K562 (cell line): ENCODE measurements at regions not wholly inside any gene's neighbourhood (a gene's known extent, or its start where the extent isn't known, plus 50 kb on each side); places are given as distances from the start of the nearest gene placed in this dataset.

ENCODE experiments used
- ATAC-seq: fragments of 200-7000 bp; cut with Tn5 transposase; 3 replicates; pipeline ENCODE4 v1.9.1; 2020; ENCODE audit warnings: moderate library complexity
- BruUV-seq: library from RNA; stranded (reverse); fragments of 400-500 nt; replicated peaks from 2 replicates; lab custom pipeline; 2021; lab: Mats Ljungman, UMichigan
- CTCF ChIA-PET: fragments of 300-600 bp; formaldehyde crosslinking; extraction: SDS; loops from one replicate; lab custom pipeline; 2021; ENCODE audit warnings: low intra/inter-chr PET ratio; lab: Yijun Ruan, JAX
- POLR2A ChIA-PET: fragments of 300-600, 350-650 bp; sonication (Branson Sonifier 250); formaldehyde crosslinking; extraction: SDS; loops from one replicate; lab custom pipeline; 2021; ENCODE audit warnings: antibody characterized with exemption, inconsistent platforms; lab: Yijun Ruan, JAX
- DNase-seq, 4 experiments: peaks; one replicate each; pipeline versions ENCODE4 v3.0.0 to v3.0.0-alpha.2; 2011 to 2018; ENCODE audit warnings: low spot score in 3 of 4, mixed read lengths in 3 of 4; ENCODE audit errors: extremely low read depth in 1 of 4
- FAIRE-seq: peaks from 2 replicates; lab custom pipeline; 2011; peaks lifted over from hg19 to GRCh38; lab: Jason Lieb, UNC
- H2AFZ ChIP-seq: 2 replicates; pipeline ENCODE4 v1.6.0; 2011; ENCODE audit warnings: low read depth, low read length, control low read depth, inconsistent platforms
- H3K27ac ChIP-seq: fragments of 200-600 bp; 3 replicates; pipeline ENCODE4 v1.8.0; 2011; ENCODE audit warnings: low read depth, mild to moderate bottlenecking, control low read depth, inconsistent platforms, low read length, moderate library complexity, mixed read lengths; ENCODE audit errors: extremely low read depth
- H3K27me3 ChIP-seq, 2 experiments: fragments of 300-600 bp in 1 of 2; 2 replicates in 1 of 2; 3 replicates in 1 of 2; pipeline versions ENCODE4 v1.6.0 to v1.8.0; 2011; ENCODE audit warnings: inconsistent platforms in 2 of 2, low read length in 2 of 2, mild to moderate bottlenecking in 1 of 2, mixed read lengths in 1 of 2, moderate library complexity in 1 of 2; ENCODE audit not compliant: control insufficient read depth in 2 of 2, insufficient read depth in 2 of 2
- H3K36me3 ChIP-seq: fragments of 300-600 bp; 3 replicates; pipeline ENCODE4 v1.8.0; 2011; ENCODE audit warnings: mild to moderate bottlenecking, low read length, inconsistent platforms; ENCODE audit not compliant: control insufficient read depth, insufficient read depth
- H3K4me1 ChIP-seq, 2 experiments: fragments of 200-600 bp in 1 of 2; replicated peaks in 1 of 2; 2 replicates in 1 of 2; 3 replicates in 1 of 2; pipeline versions ENCODE4 v1.5.1 to v1.8.0; 2011; ENCODE audit warnings: inconsistent platforms in 2 of 2, low read length in 2 of 2, mild to moderate bottlenecking in 1 of 2, mixed read lengths in 1 of 2, moderate library complexity in 1 of 2; ENCODE audit not compliant: control insufficient read depth in 2 of 2, insufficient read depth in 2 of 2
- H3K4me2 ChIP-seq: 2 replicates; pipeline ENCODE4 v1.6.1; 2011; ENCODE audit warnings: low read length, control low read depth, inconsistent platforms, mixed read lengths; ENCODE audit not compliant: insufficient read depth
- H3K4me3 ChIP-seq: fragments of 200-600 bp; sonication (generic), shearing (Covaris generic); 2 replicates; pipeline ENCODE4 v1.5.1; 2016; ENCODE audit warnings: control low read depth, inconsistent platforms
- H3K79me2 ChIP-seq: fragments of 200-600 bp; 3 replicates; pipeline ENCODE4 v1.8.0; 2011; ENCODE audit warnings: low read length, inconsistent platforms; ENCODE audit not compliant: control insufficient read depth, insufficient read depth
- H3K9ac ChIP-seq, 2 experiments: 2 replicates each; pipeline versions ENCODE4 v1.6.0 to v1.6.1; 2011; ENCODE audit warnings: low read depth in 2 of 2, low read length in 2 of 2, control low read depth in 1 of 2, inconsistent platforms in 1 of 2, mild to moderate bottlenecking in 1 of 2, mixed read lengths in 1 of 2; ENCODE audit not compliant: insufficient read depth in 1 of 2
- H3K9me1 ChIP-seq: one replicate; pipeline ENCODE4 v1.6.0; 2011; ENCODE audit warnings: inconsistent platforms, mild to moderate bottlenecking, low read length, moderate library complexity; ENCODE audit not compliant: control insufficient read depth, insufficient read depth
- H3K9me3 ChIP-seq: replicated peaks from 2 replicates; pipeline ENCODE4 v1.5.1; 2011; ENCODE audit warnings: low read depth, low read length, inconsistent platforms; ENCODE audit not compliant: control insufficient read depth, insufficient read depth
- H4K20me1 ChIP-seq: replicated peaks from 2 replicates; pipeline ENCODE4 v1.6.1; 2011; ENCODE audit warnings: low read length, inconsistent platforms, mixed read lengths; ENCODE audit not compliant: control insufficient read depth, insufficient read depth
- CHCHD3 ChIP-seq: fragments of 250-450 bp; sonication (Bioruptor Pico); IDR thresholded peaks from 2 replicates; pipeline ENCODE4 v2.1.2; 2022; ENCODE audit warnings: mild to moderate bottlenecking
- DIDO1 ChIP-seq: fragments of 450-650 bp; IDR thresholded peaks from 2 replicates; pipeline ENCODE4 v1.6.1; 2016; ENCODE audit warnings: low read depth, missing biosample characterization, missing genetic modification characterization
- ESRRB ChIP-seq: fragments of 250-450 bp; sonication (Bioruptor Pico); IDR thresholded peaks from 2 replicates; pipeline ENCODE4 v1.5.0; 2020; ENCODE audit warnings: mild to moderate bottlenecking, moderate library complexity, borderline replicate concordance
- GABPB2 ChIP-seq: fragments of 250-450 bp; sonication (Bioruptor Pico); conservative IDR thresholded peaks from 2 replicates; pipeline ENCODE4 v1.5.1; 2021; ENCODE audit warnings: mild to moderate bottlenecking
- HBP1 ChIP-seq: fragments of 450-650 bp; formaldehyde crosslinking; IDR thresholded peaks from 2 replicates; pipeline ENCODE4 v1.4.0; 2022; ENCODE audit warnings: missing genetic modification characterization
- KAT7 ChIP-seq: sonication (generic); formaldehyde crosslinking; IDR thresholded peaks from 2 replicates; pipeline ENCODE4 v1.8.0; 2022; ENCODE audit warnings: missing genetic modification reagents, mild to moderate bottlenecking, borderline replicate concordance
- MXI1 ChIP-seq: IDR thresholded peaks from 2 replicates; pipeline ENCODE4 v1.6.1; 2011; ENCODE audit warnings: low read depth, mild to moderate bottlenecking, improper control_type of control experiment, low read length
- NR3C1 ChIP-seq: sonication (generic); formaldehyde crosslinking; IDR thresholded peaks from 2 replicates; pipeline ENCODE4 v1.8.1; 2022; ENCODE audit warnings: missing genetic modification reagents
- ZBTB49 ChIP-seq: sonication (generic); formaldehyde crosslinking; IDR thresholded peaks from 2 replicates; pipeline ENCODE4 v1.8.0; 2022; ENCODE audit warnings: missing genetic modification reagents, mild to moderate bottlenecking, borderline replicate concordance
- ZNF165 ChIP-seq: fragments of 250-450 bp; sonication (Bioruptor Pico); IDR thresholded peaks from 2 replicates; pipeline ENCODE4 v1.4.0; 2020; ENCODE audit warnings: borderline replicate concordance
- ZNF583 ChIP-seq: fragments of 250-450 bp; sonication (Bioruptor Pico); IDR thresholded peaks from 2 replicates; pipeline ENCODE4 v1.4.0; 2020
- WGBS: fragments of 100-300 bp; shearing (Covaris generic); methylation state at CpG from one replicate; pipeline ENCODE4 v1.1.6; 2016; ENCODE audit warnings: low coverage, mixed read lengths; ENCODE audit not compliant: insufficient coverage; ENCODE audit errors: missing lambda C conversion rate; 5-methylcytosine and 5-hydroxymethylcytosine counted together
- in situ Hi-C: fragments of 300-500 bp; cut with MboI; formaldehyde crosslinking; loops from 4 replicates; pipeline ENCODE4 v1.15.0; 2018; ENCODE audit warnings: inconsistent platforms, mixed read lengths
- intact Hi-C: fragments of 100-400 bp; cut with micrococcal nuclease; formaldehyde crosslinking; loops from 2 replicates; pipeline ENCODE4 v1.14.2; 2022
- TF ChIP-seq, protein P1 (sequence below): sonication (generic); formaldehyde crosslinking; IDR thresholded peaks from 2 replicates; pipeline ENCODE4 v1.8.0; 2023; ENCODE audit warnings: missing genetic modification reagents, mild to moderate bottlenecking, borderline replicate concordance

- TF ChIP-seq, protein P1, sequence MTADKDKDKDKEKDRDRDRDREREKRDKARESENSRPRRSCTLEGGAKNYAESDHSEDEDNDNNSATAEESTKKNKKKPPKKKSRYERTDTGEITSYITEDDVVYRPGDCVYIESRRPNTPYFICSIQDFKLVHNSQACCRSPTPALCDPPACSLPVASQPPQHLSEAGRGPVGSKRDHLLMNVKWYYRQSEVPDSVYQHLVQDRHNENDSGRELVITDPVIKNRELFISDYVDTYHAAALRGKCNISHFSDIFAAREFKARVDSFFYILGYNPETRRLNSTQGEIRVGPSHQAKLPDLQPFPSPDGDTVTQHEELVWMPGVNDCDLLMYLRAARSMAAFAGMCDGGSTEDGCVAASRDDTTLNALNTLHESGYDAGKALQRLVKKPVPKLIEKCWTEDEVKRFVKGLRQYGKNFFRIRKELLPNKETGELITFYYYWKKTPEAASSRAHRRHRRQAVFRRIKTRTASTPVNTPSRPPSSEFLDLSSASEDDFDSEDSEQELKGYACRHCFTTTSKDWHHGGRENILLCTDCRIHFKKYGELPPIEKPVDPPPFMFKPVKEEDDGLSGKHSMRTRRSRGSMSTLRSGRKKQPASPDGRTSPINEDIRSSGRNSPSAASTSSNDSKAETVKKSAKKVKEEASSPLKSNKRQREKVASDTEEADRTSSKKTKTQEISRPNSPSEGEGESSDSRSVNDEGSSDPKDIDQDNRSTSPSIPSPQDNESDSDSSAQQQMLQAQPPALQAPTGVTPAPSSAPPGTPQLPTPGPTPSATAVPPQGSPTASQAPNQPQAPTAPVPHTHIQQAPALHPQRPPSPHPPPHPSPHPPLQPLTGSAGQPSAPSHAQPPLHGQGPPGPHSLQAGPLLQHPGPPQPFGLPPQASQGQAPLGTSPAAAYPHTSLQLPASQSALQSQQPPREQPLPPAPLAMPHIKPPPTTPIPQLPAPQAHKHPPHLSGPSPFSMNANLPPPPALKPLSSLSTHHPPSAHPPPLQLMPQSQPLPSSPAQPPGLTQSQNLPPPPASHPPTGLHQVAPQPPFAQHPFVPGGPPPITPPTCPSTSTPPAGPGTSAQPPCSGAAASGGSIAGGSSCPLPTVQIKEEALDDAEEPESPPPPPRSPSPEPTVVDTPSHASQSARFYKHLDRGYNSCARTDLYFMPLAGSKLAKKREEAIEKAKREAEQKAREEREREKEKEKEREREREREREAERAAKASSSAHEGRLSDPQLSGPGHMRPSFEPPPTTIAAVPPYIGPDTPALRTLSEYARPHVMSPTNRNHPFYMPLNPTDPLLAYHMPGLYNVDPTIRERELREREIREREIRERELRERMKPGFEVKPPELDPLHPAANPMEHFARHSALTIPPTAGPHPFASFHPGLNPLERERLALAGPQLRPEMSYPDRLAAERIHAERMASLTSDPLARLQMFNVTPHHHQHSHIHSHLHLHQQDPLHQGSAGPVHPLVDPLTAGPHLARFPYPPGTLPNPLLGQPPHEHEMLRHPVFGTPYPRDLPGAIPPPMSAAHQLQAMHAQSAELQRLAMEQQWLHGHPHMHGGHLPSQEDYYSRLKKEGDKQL (CRISPR knock-in tag): no peak
- TF ChIP-seq ZNF165 (no peak), KAT7 (no peak)
Observed at GRCh38 chr3:28923994-28924393, 356.9 kb upstream of the RBMS3 start (continued).

GRCh38 chr3:28924744-28925360 is 356.0 kb upstream of the RBMS3 start:
- no peak for ATAC-seq
- BruUV-seq: no TSS peak
- Histone ChIP-seq H3K9ac (no peak overlapping the region), H4K20me1 (no peaks in the 10 kb centered on the region), H3K79me2 (no peaks in the 10 kb centered on the region), H3K9me3 (no peaks in the 10 kb centered on the region; the same call in 1 of the 2 replicates), H3K27me3 (no peaks in the 10 kb centered on the region), H3K9me1 (no peaks in the 10 kb centered on the region), H3K27ac (no peak overlapping the region), H3K4me1 (no peaks in the 10 kb centered on the region), H3K4me2 (no peak overlapping the region), H3K36me3 (no peaks in the 10 kb centered on the region), H3K4me3 (no peak overlapping the region), H2AFZ (no peak overlapping the region)
- intact Hi-C loops (no loop called here), in situ Hi-C loops (no loop called here)
- FAIRE-seq: no peak
- POLR2A ChIA-PET: no interaction called here
- WGBS: 0% methylated on average over 1 of the region's 1 CpG
- TF ChIP-seq DIDO1: no peak
- no peak for TF ChIP-seq GABPB2 (CRISPR knock-in tag)
- TF ChIP-seq CHCHD3 (CRISPR knock-in tag): no peak
- TF ChIP-seq ZBTB49 (CRISPR knock-in tag): no peak
- no peak for TF ChIP-seq HBP1 (CRISPR knock-in tag)
- TF ChIP-seq ESRRB: no peak
- no peak for TF ChIP-seq MXI1
- no peak for TF ChIP-seq NR3C1 (CRISPR knock-in tag)
- TF ChIP-seq ZNF583: no peak
- TF ChIP-seq KAT7: no peak
- no peak for DNase-seq
- CTCF ChIA-PET: no interaction called here
